ENCODE measurements at regions not wholly inside any gene's neighbourhood (a gene's known extent, or its start where the extent isn't known, plus 50 kb on each side); places are given as distances from the start of the nearest gene placed in this dataset.

- no peak for TF ChIP-seq POLR2A (IDR thresholded peaks at IDR 0.05)
- TF ChIP-seq CTCF (IDR thresholded peaks at IDR 0.05) = no peak
Observed at GRCh38 chr13:38012096-38012495, 142.5 kb upstream of the TRPC4 start.
